KMS-11 (cell line): ENCODE measurements at regions not wholly inside any gene's neighbourhood (a gene's known extent, or its start where the extent isn't known, plus 50 kb on each side); places are given as distances from the start of the nearest gene placed in this dataset.

Experiments
- H2AFZ ChIP-seq: fragments of 200-600 bp; sonication (generic); 2 replicates; pipeline ENCODE4 v1.6.1; 2016; ENCODE audit warnings: antibody characterized with exemption, mixed run types, low read depth
- H3K27ac ChIP-seq: fragments of 200-600 bp; sonication (generic); 2 replicates; pipeline ENCODE4 v1.6.1; 2016; ENCODE audit warnings: mild to moderate bottlenecking, mixed run types
- H3K27me3 ChIP-seq: fragments of 200-600 bp; sonication (generic); 2 replicates; pipeline ENCODE4 v1.6.1; 2017; ENCODE audit warnings: mild to moderate bottlenecking, low read depth, mixed run types, moderate library complexity; ENCODE audit not compliant: insufficient read depth
- H3K36me3 ChIP-seq: fragments of 200-600 bp; sonication (generic); 2 replicates; pipeline ENCODE4 v1.6.1; 2017; ENCODE audit warnings: mild to moderate bottlenecking, mixed run types; ENCODE audit not compliant: insufficient read depth
- H3K4me1 ChIP-seq: fragments of 200-600 bp; sonication (generic); 2 replicates; pipeline ENCODE4 v1.6.1; 2016; ENCODE audit warnings: mild to moderate bottlenecking, low read depth, mixed run types; ENCODE audit not compliant: poor library complexity, severe bottlenecking
- H3K4me2 ChIP-seq: fragments of 200-600 bp; sonication (generic); 2 replicates; pipeline ENCODE4 v1.7.0; 2016; ENCODE audit warnings: mild to moderate bottlenecking, mixed run types
- H3K4me3 ChIP-seq: fragments of 200-600 bp; sonication (generic); IDR thresholded peaks from 2 replicates; pipeline ENCODE4 v1.6.1; 2017; ENCODE audit warnings: low read depth, low read length, mixed read lengths; ENCODE audit not compliant: insufficient read depth
- H3K79me2 ChIP-seq: fragments of 200-600 bp; sonication (generic); 2 replicates; pipeline ENCODE4 v1.6.1; 2016; ENCODE audit warnings: low read depth, mixed run types; ENCODE audit not compliant: insufficient read depth
- H3K9ac ChIP-seq: fragments of 200-600 bp; sonication (generic); 2 replicates; pipeline ENCODE4 v1.6.1; 2016; ENCODE audit warnings: mild to moderate bottlenecking, mixed run types
- H4K20me1 ChIP-seq: fragments of 200-600 bp; sonication (generic); 2 replicates; pipeline ENCODE4 v1.6.1; 2016; ENCODE audit warnings: mild to moderate bottlenecking, mixed run types; ENCODE audit not compliant: insufficient read depth
- CTCF ChIP-seq: fragments of 200-600 bp; sonication (generic); conservative IDR thresholded peaks from 2 replicates; pipeline ENCODE4 v1.6.1; 2017; ENCODE audit warnings: low read depth, mild to moderate bottlenecking, antibody characterized with exemption, low read length, moderate library complexity, mixed read lengths

- Histone ChIP-seq H3K79me2 (no peaks in the 10 kb centered on the region), H2AFZ (no peak overlapping the region), H4K20me1 (no peaks in the 10 kb centered on the region), H3K27me3 (no peaks in the 10 kb centered on the region), H3K27ac (no peak overlapping the region), H3K36me3 (no peaks in the 10 kb centered on the region), H3K4me2 (no peak overlapping the region), H3K4me3 (no peak overlapping the region), H3K9ac (no peak overlapping the region), H3K4me1 (no peaks in the 10 kb centered on the region)
- no peak for TF ChIP-seq CTCF
Measured at GRCh38 chr13:61830475-61830874, 414.8 kb upstream of the PCDH20 start.

- H3K79me2 ChIP-seq = no peaks in the 10 kb centered on the region
- TF ChIP-seq CTCF = no peak
- no peak overlapping the region for H3K4me3 ChIP-seq
Measured at GRCh38 chr13:61824168-61824567, 408.5 kb upstream of the PCDH20 start.

GRCh38 chr13:61812286-61812685, 396.6 kb upstream of the PCDH20 start:
- no peaks in the 10 kb centered on the region for H3K36me3 ChIP-seq
- no peak overlapping the region for H3K4me3 ChIP-seq
- no peak overlapping the region for H3K27ac ChIP-seq
- H3K4me2 ChIP-seq = no peak overlapping the region
- no peaks in the 10 kb centered on the region for H4K20me1 ChIP-seq
- H3K9ac ChIP-seq = no peak overlapping the region
- no peaks in the 10 kb centered on the region for H3K4me1 ChIP-seq
- no peaks in the 10 kb centered on the region for H3K27me3 ChIP-seq
- TF ChIP-seq CTCF = no peak
- no peak overlapping the region for H2AFZ ChIP-seq
- H3K79me2 ChIP-seq = no peaks in the 10 kb centered on the region

More at GRCh38 chr13:61824168-61824567, 408.5 kb upstream of the PCDH20 start:
- no peak overlapping the region for H3K27ac ChIP-seq
- no peaks in the 10 kb centered on the region for H3K4me1 ChIP-seq
- no peak overlapping the region for H2AFZ ChIP-seq
- no peak overlapping the region for H3K9ac ChIP-seq
- no peaks in the 10 kb centered on the region for H4K20me1 ChIP-seq
- no peaks in the 10 kb centered on the region for H3K27me3 ChIP-seq
- H3K4me2 ChIP-seq = no peak overlapping the region
- no peaks in the 10 kb centered on the region for H3K36me3 ChIP-seq

GRCh38 chr13:61810065-61810464, 394.4 kb upstream of the PCDH20 start:
- no peaks in the 10 kb centered on the region for H3K36me3 ChIP-seq
- no peaks in the 10 kb centered on the region for H3K4me1 ChIP-seq
- no peak overlapping the region for H2AFZ ChIP-seq
- no peaks in the 10 kb centered on the region for H3K27me3 ChIP-seq
- H3K4me3 ChIP-seq = no peak overlapping the region
- H3K4me2 ChIP-seq = no peak overlapping the region
- TF ChIP-seq CTCF = no peak
- H3K9ac ChIP-seq = no peak overlapping the region
- no peak overlapping the region for H3K27ac ChIP-seq
- no peaks in the 10 kb centered on the region for H3K79me2 ChIP-seq
- no peaks in the 10 kb centered on the region for H4K20me1 ChIP-seq
